HepG2 (cell line): ENCODE measurements at regions not wholly inside any gene's neighbourhood (a gene's known extent, or its start where the extent isn't known, plus 50 kb on each side); places are given as distances from the start of the nearest gene placed in this dataset.

ENCODE experiments used
- ASH2L ChIP-seq: fragments of 300-600, 200-600 bp; sonication (generic); IDR thresholded peaks from 2 replicates; pipeline ENCODE4 v1.7.0; 2017; ENCODE audit warnings: low read depth, mild to moderate bottlenecking, moderate library complexity, mixed read lengths, low read length; ENCODE audit not compliant: insufficient read length
- EZH2 ChIP-seq: conservative IDR thresholded peaks from 2 replicates; pipeline ENCODE4 v1.6.1; 2012; ENCODE audit warnings: mild to moderate bottlenecking, low read depth, low read length, moderate library complexity
- FOXK2 ChIP-seq: fragments of 450-650 bp; IDR thresholded peaks from 2 replicates; pipeline ENCODE4 v1.6.1; 2016
- HNF4G ChIP-seq, 2 experiments: sonication (generic) in 1 of 2; formaldehyde crosslinking in 1 of 2; IDR thresholded peaks; 2 replicates each; pipeline versions ENCODE4 v1.4.0 to v1.6.1; 2011 to 2020; ENCODE audit warnings: borderline replicate concordance in 2 of 2, low read depth in 2 of 2, mild to moderate bottlenecking in 2 of 2, low read length in 1 of 2, missing genetic modification reagents in 1 of 2, moderate library complexity in 1 of 2
- HNRNPL ChIP-seq: fragments of 200-400 bp; formaldehyde crosslinking; IDR thresholded peaks from 2 replicates; pipeline ENCODE4 v1.6.1; 2017; ENCODE audit warnings: mild to moderate bottlenecking, low read depth, low read length
- HOXA7 ChIP-seq: sonication (generic); formaldehyde crosslinking; IDR thresholded peaks from 2 replicates; pipeline ENCODE4 v1.8.1; 2022; ENCODE audit warnings: mild to moderate bottlenecking, missing genetic modification reagents, moderate library complexity
- TCF7L2 ChIP-seq: IDR thresholded peaks from 2 replicates; pipeline ENCODE4 v1.6.1; 2011; ENCODE audit warnings: mild to moderate bottlenecking, low read depth, low read length, moderate library complexity
- ZFX ChIP-seq: sonication (generic); formaldehyde crosslinking; IDR thresholded peaks from 2 replicates; pipeline ENCODE4 v1.4.0; 2020; ENCODE audit warnings: mild to moderate bottlenecking, low read depth, missing genetic modification reagents, moderate library complexity
- ZKSCAN1 ChIP-seq: fragments of 150-350 bp; IDR thresholded peaks from 2 replicates; pipeline ENCODE4 v1.6.1; 2014; ENCODE audit warnings: low read length
- ZNF124 ChIP-seq: sonication (generic); formaldehyde crosslinking; IDR thresholded peaks from 2 replicates; pipeline ENCODE4 v1.4.0; 2020; ENCODE audit warnings: missing genetic modification reagents
- ZZZ3 ChIP-seq: sonication (generic); formaldehyde crosslinking; IDR thresholded peaks from 2 replicates; pipeline ENCODE4 v1.4.0; 2020; ENCODE audit warnings: missing genetic modification reagents, mild to moderate bottlenecking, borderline replicate concordance
- TF ChIP-seq, protein P1 (sequence below): sonication (generic); formaldehyde crosslinking; IDR thresholded peaks from 2 replicates; pipeline ENCODE4 v1.5.0; 2020; ENCODE audit warnings: missing genetic modification reagents
- TF ChIP-seq, protein P2 (sequence below): fragments of 450-650 bp; IDR thresholded peaks from 2 replicates; pipeline ENCODE4 v1.6.1; 2017; ENCODE audit warnings: mild to moderate bottlenecking
- TF ChIP-seq, protein P3 (sequence below): sonication (generic); formaldehyde crosslinking; IDR thresholded peaks from 2 replicates; pipeline ENCODE4 v1.5.1; 2020; ENCODE audit warnings: mild to moderate bottlenecking, missing genetic modification reagents, moderate library complexity

DNA sequence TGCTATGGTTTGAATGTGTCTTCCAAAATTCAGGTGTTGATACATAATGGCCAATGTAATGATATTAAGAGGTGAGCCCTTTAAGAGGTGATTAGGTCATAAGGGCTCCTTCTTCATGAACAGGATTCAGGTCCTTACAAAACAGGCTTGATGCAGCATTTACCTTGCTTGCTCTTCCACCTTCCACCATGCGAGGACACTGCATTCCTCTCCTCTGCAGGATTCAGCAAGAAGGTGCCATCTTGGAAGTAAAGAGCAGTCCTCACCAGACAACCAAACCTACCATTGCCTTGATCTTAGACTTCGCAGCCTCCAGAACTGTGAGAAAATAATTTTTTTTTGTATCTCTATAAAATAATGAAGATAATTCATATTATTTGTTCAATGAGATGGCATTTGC is 314.0 kb upstream of the SMARCA2 start:
- no peak for TF ChIP-seq ZNF124 (CRISPR knock-in tag)
- TF ChIP-seq, protein P1, sequence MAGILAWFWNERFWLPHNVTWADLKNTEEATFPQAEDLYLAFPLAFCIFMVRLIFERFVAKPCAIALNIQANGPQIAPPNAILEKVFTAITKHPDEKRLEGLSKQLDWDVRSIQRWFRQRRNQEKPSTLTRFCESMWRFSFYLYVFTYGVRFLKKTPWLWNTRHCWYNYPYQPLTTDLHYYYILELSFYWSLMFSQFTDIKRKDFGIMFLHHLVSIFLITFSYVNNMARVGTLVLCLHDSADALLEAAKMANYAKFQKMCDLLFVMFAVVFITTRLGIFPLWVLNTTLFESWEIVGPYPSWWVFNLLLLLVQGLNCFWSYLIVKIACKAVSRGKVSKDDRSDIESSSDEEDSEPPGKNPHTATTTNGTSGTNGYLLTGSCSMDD: no peak
- TF ChIP-seq, protein P2, sequence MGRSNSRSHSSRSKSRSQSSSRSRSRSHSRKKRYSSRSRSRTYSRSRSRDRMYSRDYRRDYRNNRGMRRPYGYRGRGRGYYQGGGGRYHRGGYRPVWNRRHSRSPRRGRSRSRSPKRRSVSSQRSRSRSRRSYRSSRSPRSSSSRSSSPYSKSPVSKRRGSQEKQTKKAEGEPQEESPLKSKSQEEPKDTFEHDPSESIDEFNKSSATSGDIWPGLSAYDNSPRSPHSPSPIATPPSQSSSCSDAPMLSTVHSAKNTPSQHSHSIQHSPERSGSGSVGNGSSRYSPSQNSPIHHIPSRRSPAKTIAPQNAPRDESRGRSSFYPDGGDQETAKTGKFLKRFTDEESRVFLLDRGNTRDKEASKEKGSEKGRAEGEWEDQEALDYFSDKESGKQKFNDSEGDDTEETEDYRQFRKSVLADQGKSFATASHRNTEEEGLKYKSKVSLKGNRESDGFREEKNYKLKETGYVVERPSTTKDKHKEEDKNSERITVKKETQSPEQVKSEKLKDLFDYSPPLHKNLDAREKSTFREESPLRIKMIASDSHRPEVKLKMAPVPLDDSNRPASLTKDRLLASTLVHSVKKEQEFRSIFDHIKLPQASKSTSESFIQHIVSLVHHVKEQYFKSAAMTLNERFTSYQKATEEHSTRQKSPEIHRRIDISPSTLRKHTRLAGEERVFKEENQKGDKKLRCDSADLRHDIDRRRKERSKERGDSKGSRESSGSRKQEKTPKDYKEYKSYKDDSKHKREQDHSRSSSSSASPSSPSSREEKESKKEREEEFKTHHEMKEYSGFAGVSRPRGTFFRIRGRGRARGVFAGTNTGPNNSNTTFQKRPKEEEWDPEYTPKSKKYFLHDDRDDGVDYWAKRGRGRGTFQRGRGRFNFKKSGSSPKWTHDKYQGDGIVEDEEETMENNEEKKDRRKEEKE: no peak
- TF ChIP-seq EZH2: no peak
- no peak for TF ChIP-seq ZZZ3 (CRISPR knock-in tag)
- TF ChIP-seq TCF7L2: no peak
- no peak for TF ChIP-seq ZFX (CRISPR knock-in tag)
- TF ChIP-seq ZKSCAN1: no peak
- TF ChIP-seq FOXK2: no peak
- TF ChIP-seq, protein P3, sequence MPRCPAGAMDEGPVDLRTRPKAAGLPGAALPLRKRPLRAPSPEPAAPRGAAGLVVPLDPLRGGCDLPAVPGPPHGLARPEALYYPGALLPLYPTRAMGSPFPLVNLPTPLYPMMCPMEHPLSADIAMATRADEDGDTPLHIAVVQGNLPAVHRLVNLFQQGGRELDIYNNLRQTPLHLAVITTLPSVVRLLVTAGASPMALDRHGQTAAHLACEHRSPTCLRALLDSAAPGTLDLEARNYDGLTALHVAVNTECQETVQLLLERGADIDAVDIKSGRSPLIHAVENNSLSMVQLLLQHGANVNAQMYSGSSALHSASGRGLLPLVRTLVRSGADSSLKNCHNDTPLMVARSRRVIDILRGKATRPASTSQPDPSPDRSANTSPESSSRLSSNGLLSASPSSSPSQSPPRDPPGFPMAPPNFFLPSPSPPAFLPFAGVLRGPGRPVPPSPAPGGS: no peak
- TF ChIP-seq HNF4G (IDR thresholded peaks at IDR 0.05; ENCODE audit: borderline replicate concordance, low read depth, low read length): no peak
- TF ChIP-seq HNF4G (CRISPR knock-in tag; IDR thresholded peaks at IDR 0.05; ENCODE audit: borderline replicate concordance, low read depth): no peak
- no peak for TF ChIP-seq HOXA7
- TF ChIP-seq ASH2L: no peak
- TF ChIP-seq HNRNPL: no peak
